CD4-positive, CD25-positive, alpha-beta regulatory T cell (primary cell): ENCODE measurements at regions not wholly inside any gene's neighbourhood (a gene's known extent, or its start where the extent isn't known, plus 50 kb on each side); places are given as distances from the start of the nearest gene placed in this dataset.
A peak's percentile ranks its signal among the peaks of the same experiment; 100 is the strongest.
"Not testable (repeated sequence)": the region's sequence is repeated elsewhere in the genome, so short reads cannot be mapped to it uniquely, and the experiment has no call there.

Experiments
- ATAC-seq, 2 donors: fragments of 150-1000 bp; cut with Tn5 transposase; one replicate each; pipeline ENCODE4 v1.10.0; 2021; ENCODE audit warnings: low read depth in 2 of 2, moderate number of reproducible peaks in 2 of 2, moderate library complexity in 1 of 2
- DNase-seq, 3 donors: peaks; one replicate each; pipeline versions ENCODE4 v3.0.0 to v3.0.0-alpha.2; 2012 to 2022; ENCODE audit warnings: mixed read lengths in 1 of 3
- H3K27ac ChIP-seq: one replicate; pipeline ENCODE4 v1.7.0; 2013; ENCODE audit warnings: mild to moderate bottlenecking, low read length; ENCODE audit not compliant: insufficient read depth, poor library complexity, severe bottlenecking
- H3K27me3 ChIP-seq: one replicate; pipeline ENCODE4 v1.7.0; 2013; ENCODE audit warnings: low read length; ENCODE audit not compliant: control insufficient read depth, insufficient read depth
- H3K36me3 ChIP-seq: one replicate; pipeline ENCODE4 v1.7.0; 2013; ENCODE audit warnings: mild to moderate bottlenecking, low read length, moderate library complexity; ENCODE audit not compliant: control insufficient read depth, insufficient read depth
- H3K4me1 ChIP-seq: 2 replicates; pipeline ENCODE4 v1.7.0; 2013; ENCODE audit warnings: mild to moderate bottlenecking, low read length; ENCODE audit not compliant: insufficient read depth, control insufficient read depth, poor library complexity, severe bottlenecking
- H3K4me3 ChIP-seq: one replicate; pipeline ENCODE4 v1.7.0; 2013; ENCODE audit warnings: low read depth, mild to moderate bottlenecking, low read length, moderate library complexity
- H3K9me3 ChIP-seq, 2 experiments: 1 replicate in 1 of 2; 2 replicates in 1 of 2; pipeline ENCODE4 v1.7.0; 2013; ENCODE audit warnings: low read length in 2 of 2, mild to moderate bottlenecking in 1 of 2, moderate library complexity in 1 of 2; ENCODE audit not compliant: control insufficient read depth in 2 of 2
- H3K27ac Mint-ChIP-seq, 3 donors: one replicate each; pipeline ENCODE4 v1.8.0; 2020 to 2022; ENCODE audit warnings: mild to moderate bottlenecking in 3 of 3, mixed read lengths in 3 of 3, moderate library complexity in 2 of 3
- H3K27me3 Mint-ChIP-seq: one replicate; pipeline ENCODE4 v1.8.0; 2022; ENCODE audit warnings: mild to moderate bottlenecking, mixed read lengths
- H3K36me3 Mint-ChIP-seq: one replicate; pipeline ENCODE4 v1.8.0; 2020; ENCODE audit warnings: mixed read lengths
- H3K4me1 Mint-ChIP-seq, 4 donors: one replicate each; pipeline ENCODE4 v1.8.0; 2020 to 2022; ENCODE audit warnings: mixed read lengths in 4 of 4, mild to moderate bottlenecking in 1 of 4
- H3K4me3 Mint-ChIP-seq, 4 donors: one replicate each; pipeline ENCODE4 v1.8.0; 2020 to 2022; ENCODE audit warnings: mild to moderate bottlenecking in 4 of 4, mixed read lengths in 4 of 4, moderate library complexity in 3 of 4
- H3K9me3 Mint-ChIP-seq, 7 donors: one replicate each; pipeline ENCODE4 v1.8.0; 2020 to 2022; ENCODE audit warnings: mixed read lengths in 7 of 7, mild to moderate bottlenecking in 3 of 7, moderate library complexity in 2 of 7

GRCh38 chr13:40054422-40054821, 399.0 kb downstream of the COG6 start:
- ATAC-seq, H3K27me3 ChIP-seq, DNase-seq, H3K27me3 Mint-ChIP-seq, H3K4me3 ChIP-seq, H3K27ac ChIP-seq, H3K4me1 ChIP-seq, H3K4me3 Mint-ChIP-seq, H3K9me3 ChIP-seq, H3K27ac Mint-ChIP-seq, H3K9me3 Mint-ChIP-seq, H3K36me3 ChIP-seq, H3K36me3 Mint-ChIP-seq: not testable (repeated sequence)
- H3K4me1 Mint-ChIP-seq, result peaks cover 3 to 10% (median 10%) of the 10 kb centered on the region in 4 donors

- Mint-ChIP-seq H3K9me3 (peaks cover 0 to 2% (median 0%) of the 10 kb centered on the region in 7 donors), H3K4me1 (peaks cover 6 to 21% (median 16%) of the 10 kb centered on the region in 4 donors), H3K27me3 (no peaks in the 10 kb centered on the region), H3K4me3 (no peak overlapping the region), H3K27ac (no peak overlapping the region), H3K36me3 (peaks cover 9% of the 10 kb centered on the region)
- no peaks in the 10 kb centered on the region for H3K27me3 ChIP-seq
- H3K9me3 ChIP-seq, result no peaks in the 10 kb centered on the region
- no peaks in the 10 kb centered on the region for H3K4me1 ChIP-seq
- no peak overlapping the region for H3K27ac ChIP-seq
- ATAC-seq (no peak), DNase-seq (no peak)
- no peak overlapping the region for H3K4me3 ChIP-seq
- no peaks in the 10 kb centered on the region for H3K36me3 ChIP-seq
Measured at GRCh38 chr13:40056898-40057619, 401.6 kb downstream of the COG6 start.

- peak overlapping the region; percentile 3 for H3K4me3 ChIP-seq
- no peaks in the 10 kb centered on the region for H3K36me3 ChIP-seq
- peaks cover 10 to 26% (median 16%) of the 10 kb centered on the region in 4 donors for H3K4me1 Mint-ChIP-seq
- H3K9me3 ChIP-seq, result no peaks in the 10 kb centered on the region
- no peak for DNase-seq
- peaks cover 9% of the 10 kb centered on the region for H3K36me3 Mint-ChIP-seq
- no peaks in the 10 kb centered on the region for H3K27me3 ChIP-seq
- H3K4me1 ChIP-seq, result peaks cover 5% of the 10 kb centered on the region
- ATAC-seq, result no peak
- peak overlapping the region in 2 of 4 donors; percentile 28 to 68 for H3K4me3 Mint-ChIP-seq
- H3K27ac ChIP-seq, result no peak overlapping the region
- no peaks in the 10 kb centered on the region for H3K27me3 Mint-ChIP-seq
- H3K9me3 Mint-ChIP-seq, result peaks cover 0 to 2% (median 0%) of the 10 kb centered on the region in 7 donors
- peak overlapping the region in 2 of 3 donors; percentile 0 to 43 for H3K27ac Mint-ChIP-seq
Measured at GRCh38 chr13:40058757-40059236, 403.3 kb downstream of the COG6 start.

- H3K4me1 Mint-ChIP-seq, result peaks cover 14 to 35% (median 18%) of the 10 kb centered on the region in 4 donors
- no peaks in the 10 kb centered on the region for H3K9me3 ChIP-seq
- peak overlapping the region in 2 of 3 donors; percentile 0 to 65 for H3K27ac Mint-ChIP-seq
- H3K4me1 ChIP-seq, result peaks cover 11% of the 10 kb centered on the region
- no peaks in the 10 kb centered on the region for H3K9me3 Mint-ChIP-seq
- peak overlapping the region in 2 of 4 donors; percentile 14 to 68 for H3K4me3 Mint-ChIP-seq
- H3K27me3 ChIP-seq, result no peaks in the 10 kb centered on the region
- DNase-seq, result no peak
- no peak overlapping the region for H3K27ac ChIP-seq
- peak overlapping the region; percentile 3 for H3K4me3 ChIP-seq
- H3K27me3 Mint-ChIP-seq, result no peaks in the 10 kb centered on the region
- ATAC-seq, result no peak
- H3K36me3 Mint-ChIP-seq, result peaks cover 6% of the 10 kb centered on the region
- H3K36me3 ChIP-seq, result no peaks in the 10 kb centered on the region
Measured at GRCh38 chr13:40059540-40060232, 404.2 kb downstream of the COG6 start.

- ATAC-seq (peak in 1 of 2 donors; percentile 18), DNase-seq (no peak)
- Mint-ChIP-seq H3K36me3 (peaks cover 6% of the 10 kb centered on the region), H3K4me3 (no peak overlapping the region), H3K27ac (peak overlapping the region in 1 of 3 donors; percentile 0), H3K4me1 (peaks cover 14 to 42% (median 21%) of the 10 kb centered on the region in 4 donors), H3K9me3 (no peaks in the 10 kb centered on the region), H3K27me3 (no peaks in the 10 kb centered on the region)
- Histone ChIP-seq H3K27me3 (no peaks in the 10 kb centered on the region), H3K36me3 (no peaks in the 10 kb centered on the region), H3K4me3 (no peak overlapping the region), H3K4me1 (peaks cover 11% of the 10 kb centered on the region), H3K27ac (no peak overlapping the region), H3K9me3 (no peaks in the 10 kb centered on the region)
Measured at GRCh38 chr13:40060296-40061007, 405.0 kb downstream of the COG6 start.

GRCh38 chr13:40061466-40062450, 406.3 kb downstream of the COG6 start:
- Mint-ChIP-seq H3K4me3 (no peak overlapping the region), H3K27me3 (no peaks in the 10 kb centered on the region), H3K4me1 (peaks cover 14 to 42% (median 21%) of the 10 kb centered on the region in 4 donors), H3K9me3 (no peaks in the 10 kb centered on the region), H3K36me3 (peaks cover 6% of the 10 kb centered on the region), H3K27ac (no peak overlapping the region)
- no peak overlapping the region for H3K27ac ChIP-seq
- no peaks in the 10 kb centered on the region for H3K36me3 ChIP-seq
- DNase-seq, result no peak
- H3K9me3 ChIP-seq, result no peaks in the 10 kb centered on the region
- H3K4me3 ChIP-seq, result no peak overlapping the region
- H3K27me3 ChIP-seq, result no peaks in the 10 kb centered on the region
- peaks cover 11% of the 10 kb centered on the region for H3K4me1 ChIP-seq
- ATAC-seq, result no peak

- H3K27me3 Mint-ChIP-seq, result no peaks in the 10 kb centered on the region
- Histone ChIP-seq H3K36me3 (no peaks in the 10 kb centered on the region), H3K27ac (no peak overlapping the region), H3K27me3 (no peaks in the 10 kb centered on the region), H3K4me3 (no peak overlapping the region), H3K4me1 (peaks cover 11% of the 10 kb centered on the region), H3K9me3 (no peaks in the 10 kb centered on the region)
- ATAC-seq, result no peak
- DNase-seq, result no peak
- H3K4me1 Mint-ChIP-seq, result peaks cover 14 to 42% (median 22%) of the 10 kb centered on the region in 4 donors
- no peaks in the 10 kb centered on the region for H3K9me3 Mint-ChIP-seq
- peak overlapping the region in 2 of 3 donors; percentile 0 to 78 for H3K27ac Mint-ChIP-seq
- H3K36me3 Mint-ChIP-seq, result peaks cover 6% of the 10 kb centered on the region
- H3K4me3 Mint-ChIP-seq, result no peak overlapping the region
Measured at GRCh38 chr13:40063278-40063698, 407.8 kb downstream of the COG6 start.
